Osteoblast (primary cell): ENCODE measurements at regions not wholly inside any gene's neighbourhood (a gene's known extent, or its start where the extent isn't known, plus 50 kb on each side); places are given as distances from the start of the nearest gene placed in this dataset. TPM values are rescaled to one million over a fixed set of nuclear protein-coding genes. Genes with fewer than 3 reads are reported as not detected.

Experiments
- DNase-seq: peaks from one replicate; pipeline ENCODE4 v3.0.0; 2011; ENCODE audit warnings: low spot score, mixed read lengths; ENCODE audit not compliant: insufficient read length; ENCODE audit errors: missing footprints
- H2AFZ ChIP-seq: 2 replicates; pipeline ENCODE4 v1.6.0; 2011; ENCODE audit warnings: mild to moderate bottlenecking, low read length
- H3K27ac ChIP-seq: 2 replicates; pipeline ENCODE4 v1.5.1; 2011; ENCODE audit warnings: mild to moderate bottlenecking, low read depth, low read length, moderate library complexity
- H3K27me3 ChIP-seq: 2 replicates; pipeline ENCODE4 v1.6.0; 2012; ENCODE audit warnings: mild to moderate bottlenecking, control low read depth, inconsistent platforms, low read length, moderate library complexity; ENCODE audit not compliant: insufficient read depth
- H3K36me3 ChIP-seq: 2 replicates; pipeline ENCODE4 v1.5.1; 2011; ENCODE audit warnings: mild to moderate bottlenecking, low read length, control low read depth, moderate library complexity; ENCODE audit not compliant: insufficient read depth
- H3K4me1 ChIP-seq: 2 replicates; pipeline ENCODE4 v1.5.1; 2011; ENCODE audit warnings: mild to moderate bottlenecking, low read length, control low read depth, moderate library complexity; ENCODE audit not compliant: insufficient read depth
- H3K4me2 ChIP-seq: 2 replicates; pipeline ENCODE4 v1.6.0; 2011; ENCODE audit warnings: mild to moderate bottlenecking, low read length; ENCODE audit not compliant: insufficient read depth
- H3K4me3 ChIP-seq: fragments of 200-600 bp; sonication (generic); 3 replicates; pipeline ENCODE4 v1.5.1; 2012; ENCODE audit warnings: mild to moderate bottlenecking, low read length, inconsistent platforms; ENCODE audit not compliant: insufficient read depth
- H3K79me2 ChIP-seq: 2 replicates; pipeline ENCODE4 v1.6.0; 2012; ENCODE audit warnings: mild to moderate bottlenecking, low read length, control low read depth, inconsistent platforms; ENCODE audit not compliant: insufficient read depth
- H3K9me3 ChIP-seq: 2 replicates; pipeline ENCODE4 v1.5.1; 2011; ENCODE audit warnings: low read depth, low read length, control low read depth
- H4K20me1 ChIP-seq: 2 replicates; pipeline ENCODE4 v1.6.0; 2012; ENCODE audit warnings: mild to moderate bottlenecking, low read length, control low read depth; ENCODE audit not compliant: insufficient read depth
- CTCF ChIP-seq: IDR thresholded peaks from 2 replicates; pipeline ENCODE4 v1.5.1; 2011; ENCODE audit warnings: mild to moderate bottlenecking, low read depth, low read length, moderate library complexity; ENCODE audit errors: extremely low read depth
- small RNA-seq: library from RNA; depleted of rRNA; stranded (forward); fragments of <200 nt; gene quantifications from one replicate; pipeline ENCODE3, GENCODE V24; 2012

- no peak for TF ChIP-seq CTCF
- no peak for DNase-seq
- no peak overlapping the region for H3K4me2 ChIP-seq
- no peaks in the 10 kb centered on the region for H3K27me3 ChIP-seq
- no peak overlapping the region for H2AFZ ChIP-seq
- no peak overlapping the region for H3K4me3 ChIP-seq
- H3K9me3 ChIP-seq: no peaks in the 10 kb centered on the region
- no peaks in the 10 kb centered on the region for H3K36me3 ChIP-seq
- no peaks in the 10 kb centered on the region for H4K20me1 ChIP-seq
- peaks cover 4% of the 10 kb centered on the region for H3K4me1 ChIP-seq
- H3K79me2 ChIP-seq: no peaks in the 10 kb centered on the region
- H3K27ac ChIP-seq: no peak overlapping the region
Observed at GRCh38 chr6:155509743-155510475, 54.3 kb upstream of the NOX3 start.

GRCh38 chr6:155505608-155505989, 50.0 kb upstream of the NOX3 start:
- peak overlapping the region; percentile 71 for H2AFZ ChIP-seq

More at GRCh38 chr6:155505608-155505989, 50.0 kb upstream of the NOX3 start:
- H3K27ac ChIP-seq: no peak overlapping the region
- DNase-seq: no peak
- H3K4me2 ChIP-seq: no peak overlapping the region
- H3K79me2 ChIP-seq: no peaks in the 10 kb centered on the region
- no peaks in the 10 kb centered on the region for H3K27me3 ChIP-seq
- no peaks in the 10 kb centered on the region for H3K9me3 ChIP-seq
- H3K4me1 ChIP-seq: peaks cover 4% of the 10 kb centered on the region
- no peaks in the 10 kb centered on the region for H4K20me1 ChIP-seq
- no peaks in the 10 kb centered on the region for H3K36me3 ChIP-seq
- no peak overlapping the region for H3K4me3 ChIP-seq
- TF ChIP-seq CTCF: no peak

Small RNA genes in the stretch of these regions (small RNA-seq; reads per million reads assigned to genes)
- gene MIR1202: not detected
- gene RNU7-152P: not detected
- gene SNORD28B: not detected
